HepG2 (cell line): ENCODE measurements at regions not wholly inside any gene's neighbourhood (a gene's known extent, or its start where the extent isn't known, plus 50 kb on each side); places are given as distances from the start of the nearest gene placed in this dataset.

Source experiments
- ASH2L ChIP-seq: fragments of 300-600, 200-600 bp; sonication (generic); IDR thresholded peaks from 2 replicates; pipeline ENCODE4 v1.7.0; 2017; ENCODE audit warnings: low read depth, mild to moderate bottlenecking, moderate library complexity, mixed read lengths, low read length; ENCODE audit not compliant: insufficient read length
- FOXK1 ChIP-seq: sonication (generic); formaldehyde crosslinking; IDR thresholded peaks from 2 replicates; pipeline ENCODE4 v1.4.0; 2020; ENCODE audit warnings: low read depth, missing genetic modification reagents, borderline replicate concordance
- GATAD2A ChIP-seq: IDR thresholded peaks from 2 replicates; pipeline ENCODE4 v1.6.1; 2016
- REST ChIP-seq, 2 experiments: IDR thresholded peaks; 2 replicates each; pipeline ENCODE4 v1.6.1; 2011 to 2012; ENCODE audit warnings: low read length in 2 of 2, borderline replicate concordance in 1 of 2, low read depth in 1 of 2, mild to moderate bottlenecking in 1 of 2, moderate library complexity in 1 of 2
- SOX13 ChIP-seq, 3 experiments: fragments of 450-650 bp in 1 of 3; sonication (generic) in 1 of 3; formaldehyde crosslinking in 1 of 3; IDR thresholded peaks in 2 of 3; conservative IDR thresholded peaks in 1 of 3; 2 replicates each; pipeline versions ENCODE4 v1.5.0 to v1.6.1; 2016 to 2020; ENCODE audit warnings: antibody characterized with exemption in 1 of 3, mild to moderate bottlenecking in 1 of 3, missing compliant biosample characterization in 1 of 3, missing genetic modification reagents in 1 of 3, moderate library complexity in 1 of 3
- TAF1 ChIP-seq: sonication (generic); formaldehyde crosslinking; IDR thresholded peaks from 2 replicates; pipeline ENCODE4 v1.4.0; 2020; ENCODE audit warnings: missing genetic modification reagents
- ZNF382 ChIP-seq: sonication (generic); formaldehyde crosslinking; IDR thresholded peaks from 2 replicates; pipeline ENCODE4 v1.5.0; 2020; ENCODE audit warnings: missing genetic modification reagents, mild to moderate bottlenecking, borderline replicate concordance
- ZNF737 ChIP-seq: sonication (generic); formaldehyde crosslinking; IDR thresholded peaks from 2 replicates; pipeline ENCODE4 v1.5.0; 2020; ENCODE audit warnings: missing genetic modification reagents, mild to moderate bottlenecking, borderline replicate concordance
- TF ChIP-seq, protein P1 (sequence below): sonication (generic); formaldehyde crosslinking; IDR thresholded peaks from 2 replicates; pipeline ENCODE4 v1.5.0; 2020; ENCODE audit warnings: mild to moderate bottlenecking, missing genetic modification reagents, borderline replicate concordance
- TF ChIP-seq, protein P2 (sequence below): IDR thresholded peaks from 2 replicates; pipeline ENCODE4 v1.6.1; 2016; ENCODE audit warnings: mild to moderate bottlenecking

DNA sequence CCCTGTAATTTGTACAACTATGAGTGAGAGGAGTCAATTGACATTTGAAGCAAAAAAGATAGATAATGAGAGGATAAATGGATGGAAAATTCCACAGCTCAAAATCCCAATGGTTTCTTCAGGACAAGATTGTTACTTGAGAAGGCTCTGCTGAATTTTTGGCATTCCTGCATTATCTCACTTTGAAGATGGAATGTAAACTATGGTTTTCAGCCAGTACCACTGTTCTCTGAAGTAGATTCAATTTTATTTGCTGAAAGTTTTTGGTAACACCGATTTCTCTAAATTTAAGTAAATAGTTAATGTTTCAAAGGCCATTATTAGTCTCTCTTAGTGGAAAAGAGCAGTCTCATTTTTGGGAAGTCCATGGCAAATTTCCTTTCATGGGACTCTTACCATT, 121.9 kb upstream of the SLC38A2 start (continued):
- TF ChIP-seq REST (IDR thresholded peaks at IDR 0.05; ENCODE audit: borderline replicate concordance in 1 of 2, low read depth in 1 of 2, low read length in 2 of 2) (no peak), GATAD2A (CRISPR knock-in tag) (peak; percentile 68), TAF1 (CRISPR knock-in tag) (no peak), ZNF737 (CRISPR knock-in tag) (no peak), ASH2L (no peak), FOXK1 (no peak), SOX13 (IDR thresholded peaks at IDR 0.05) (peak; percentile 18; the same call in 1 of the 2 replicates), SOX13 (CRISPR knock-in tag; conservative IDR thresholded peaks at IDR 0.05 in 1 of 2, IDR thresholded peaks at IDR 0.05 in 1 of 2) (peak in 1 of 2 experiments; percentile 90; a peak in 2 of 4 replicates), ZNF382 (CRISPR knock-in tag) (no peak)
- TF ChIP-seq, protein P1, sequence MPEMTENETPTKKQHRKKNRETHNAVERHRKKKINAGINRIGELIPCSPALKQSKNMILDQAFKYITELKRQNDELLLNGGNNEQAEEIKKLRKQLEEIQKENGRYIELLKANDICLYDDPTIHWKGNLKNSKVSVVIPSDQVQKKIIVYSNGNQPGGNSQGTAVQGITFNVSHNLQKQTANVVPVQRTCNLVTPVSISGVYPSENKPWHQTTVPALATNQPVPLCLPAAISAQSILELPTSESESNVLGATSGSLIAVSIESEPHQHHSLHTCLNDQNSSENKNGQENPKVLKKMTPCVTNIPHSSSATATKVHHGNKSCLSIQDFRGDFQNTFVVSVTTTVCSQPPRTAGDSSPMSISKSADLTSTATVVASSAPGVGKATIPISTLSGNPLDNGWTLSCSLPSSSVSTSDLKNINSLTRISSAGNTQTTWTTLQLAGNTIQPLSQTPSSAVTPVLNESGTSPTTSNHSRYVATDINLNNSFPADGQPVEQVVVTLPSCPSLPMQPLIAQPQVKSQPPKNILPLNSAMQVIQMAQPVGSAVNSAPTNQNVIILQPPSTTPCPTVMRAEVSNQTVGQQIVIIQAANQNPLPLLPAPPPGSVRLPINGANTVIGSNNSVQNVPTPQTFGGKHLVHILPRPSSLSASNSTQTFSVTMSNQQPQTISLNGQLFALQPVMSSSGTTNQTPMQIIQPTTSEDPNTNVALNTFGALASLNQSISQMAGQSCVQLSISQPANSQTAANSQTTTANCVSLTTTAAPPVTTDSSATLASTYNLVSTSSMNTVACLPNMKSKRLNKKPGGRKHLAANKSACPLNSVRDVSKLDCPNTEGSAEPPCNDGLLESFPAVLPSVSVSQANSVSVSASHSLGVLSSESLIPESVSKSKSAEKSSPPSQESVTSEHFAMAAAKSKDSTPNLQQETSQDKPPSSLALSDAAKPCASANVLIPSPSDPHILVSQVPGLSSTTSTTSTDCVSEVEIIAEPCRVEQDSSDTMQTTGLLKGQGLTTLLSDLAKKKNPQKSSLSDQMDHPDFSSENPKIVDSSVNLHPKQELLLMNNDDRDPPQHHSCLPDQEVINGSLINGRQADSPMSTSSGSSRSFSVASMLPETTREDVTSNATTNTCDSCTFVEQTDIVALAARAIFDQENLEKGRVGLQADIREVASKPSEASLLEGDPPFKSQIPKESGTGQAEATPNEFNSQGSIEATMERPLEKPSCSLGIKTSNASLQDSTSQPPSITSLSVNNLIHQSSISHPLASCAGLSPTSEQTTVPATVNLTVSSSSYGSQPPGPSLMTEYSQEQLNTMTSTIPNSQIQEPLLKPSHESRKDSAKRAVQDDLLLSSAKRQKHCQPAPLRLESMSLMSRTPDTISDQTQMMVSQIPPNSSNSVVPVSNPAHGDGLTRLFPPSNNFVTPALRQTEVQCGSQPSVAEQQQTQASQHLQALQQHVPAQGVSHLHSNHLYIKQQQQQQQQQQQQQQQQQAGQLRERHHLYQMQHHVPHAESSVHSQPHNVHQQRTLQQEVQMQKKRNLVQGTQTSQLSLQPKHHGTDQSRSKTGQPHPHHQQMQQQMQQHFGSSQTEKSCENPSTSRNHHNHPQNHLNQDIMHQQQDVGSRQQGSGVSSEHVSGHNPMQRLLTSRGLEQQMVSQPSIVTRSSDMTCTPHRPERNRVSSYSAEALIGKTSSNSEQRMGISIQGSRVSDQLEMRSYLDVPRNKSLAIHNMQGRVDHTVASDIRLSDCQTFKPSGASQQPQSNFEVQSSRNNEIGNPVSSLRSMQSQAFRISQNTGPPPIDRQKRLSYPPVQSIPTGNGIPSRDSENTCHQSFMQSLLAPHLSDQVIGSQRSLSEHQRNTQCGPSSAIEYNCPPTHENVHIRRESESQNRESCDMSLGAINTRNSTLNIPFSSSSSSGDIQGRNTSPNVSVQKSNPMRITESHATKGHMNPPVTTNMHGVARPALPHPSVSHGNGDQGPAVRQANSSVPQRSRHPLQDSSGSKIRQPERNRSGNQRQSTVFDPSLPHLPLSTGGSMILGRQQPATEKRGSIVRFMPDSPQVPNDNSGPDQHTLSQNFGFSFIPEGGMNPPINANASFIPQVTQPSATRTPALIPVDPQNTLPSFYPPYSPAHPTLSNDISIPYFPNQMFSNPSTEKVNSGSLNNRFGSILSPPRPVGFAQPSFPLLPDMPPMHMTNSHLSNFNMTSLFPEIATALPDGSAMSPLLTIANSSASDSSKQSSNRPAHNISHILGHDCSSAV (CRISPR knock-in tag) = no peak
- TF ChIP-seq, protein P2, sequence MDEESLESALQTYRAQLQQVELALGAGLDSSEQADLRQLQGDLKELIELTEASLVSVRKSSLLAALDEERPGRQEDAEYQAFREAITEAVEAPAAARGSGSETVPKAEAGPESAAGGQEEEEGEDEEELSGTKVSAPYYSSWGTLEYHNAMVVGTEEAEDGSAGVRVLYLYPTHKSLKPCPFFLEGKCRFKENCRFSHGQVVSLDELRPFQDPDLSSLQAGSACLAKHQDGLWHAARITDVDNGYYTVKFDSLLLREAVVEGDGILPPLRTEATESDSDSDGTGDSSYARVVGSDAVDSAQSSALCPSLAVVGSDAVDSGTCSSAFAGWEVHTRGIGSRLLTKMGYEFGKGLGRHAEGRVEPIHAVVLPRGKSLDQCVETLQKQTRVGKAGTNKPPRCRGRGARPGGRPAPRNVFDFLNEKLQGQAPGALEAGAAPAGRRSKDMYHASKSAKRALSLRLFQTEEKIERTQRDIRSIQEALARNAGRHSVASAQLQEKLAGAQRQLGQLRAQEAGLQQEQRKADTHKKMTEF (CRISPR knock-in tag) = peak; percentile 51; the same call in 1 of the 2 replicates
- TF ChIP-seq, all 625 proteins: peak for 81
